ENCODE measurements at regions not wholly inside any gene's neighbourhood (a gene's known extent, or its start where the extent isn't known, plus 50 kb on each side); places are given as distances from the start of the nearest gene placed in this dataset.

DNA sequence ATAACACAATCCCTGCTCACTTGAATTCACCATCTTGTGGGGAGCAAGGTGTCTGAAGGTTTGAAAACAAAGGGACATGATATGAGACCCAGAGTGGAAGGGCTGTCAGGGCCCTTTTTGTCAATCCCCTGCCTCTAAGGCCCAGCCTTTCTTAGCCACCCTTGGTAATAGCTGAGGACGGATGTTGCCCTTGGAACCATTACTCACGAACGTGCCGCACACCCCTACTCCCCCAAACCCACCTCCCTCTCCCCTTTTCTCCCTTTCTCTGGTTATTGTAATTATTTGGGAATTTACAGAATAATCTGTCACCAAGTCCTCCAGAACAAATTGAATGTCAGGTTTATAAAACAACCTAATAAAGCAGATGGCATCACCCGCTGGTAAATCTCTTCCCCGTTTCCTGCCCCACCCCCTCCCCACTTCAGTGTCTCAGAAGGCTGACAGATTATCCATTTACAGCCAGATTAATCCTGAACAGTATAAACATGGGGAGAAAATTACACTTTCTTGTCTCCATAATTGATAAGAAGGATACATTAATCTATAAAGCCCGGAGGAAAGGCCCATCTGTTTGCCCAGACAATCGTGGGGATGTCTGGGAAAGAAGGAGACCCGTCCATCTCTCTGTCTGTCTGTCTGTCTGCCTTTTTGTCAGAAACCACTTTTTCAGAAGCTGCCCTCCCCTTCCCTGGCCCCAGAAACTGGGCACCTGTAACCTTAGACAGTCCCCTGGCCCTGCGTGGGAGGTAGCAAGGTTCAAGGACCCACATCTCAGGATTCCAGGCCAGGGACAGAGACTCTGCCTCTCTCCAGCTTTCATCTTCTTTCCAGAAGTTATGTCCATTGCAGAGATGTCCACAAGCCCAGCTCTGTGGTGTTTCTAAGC is 60.6 kb upstream of the CD34 start:
- TF ChIP-seq POLR2AphosphoS5 (IDR thresholded peaks at IDR 0.05), result no peak
- no peak for TF ChIP-seq CTCF (IDR thresholded peaks at IDR 0.05; ENCODE audit: poor library complexity, severe bottlenecking)
- TF ChIP-seq EP300 (conservative IDR thresholded peaks at IDR 0.05; ENCODE audit: poor library complexity, severe bottlenecking), result no peak
- no peak for TF ChIP-seq TAF1 (IDR thresholded peaks at IDR 0.05; ENCODE audit: low read depth)
- no peak for TF ChIP-seq EZH2 (IDR thresholded peaks at IDR 0.05; ENCODE audit: borderline replicate concordance, insufficient read depth, low read length, poor library complexity, severe bottlenecking)
- no peak for TF ChIP-seq MXI1 (conservative IDR thresholded peaks at IDR 0.05; ENCODE audit: poor library complexity, severe bottlenecking)
- no peak for TF ChIP-seq SMC3 (conservative IDR thresholded peaks at IDR 0.05; ENCODE audit: poor library complexity)
